SK-N-SH (cell line): ENCODE measurements at regions not wholly inside any gene's neighbourhood (a gene's known extent, or its start where the extent isn't known, plus 50 kb on each side); places are given as distances from the start of the nearest gene placed in this dataset.

ENCODE experiments used
- CTCF ChIA-PET: fragments of 300-600, 350-600 bp; formaldehyde crosslinking; extraction: SDS; loops from one replicate; lab custom pipeline; 2021; lab: Yijun Ruan, JAX
- POLR2A ChIA-PET: fragments of 350-600 bp; sonication (Branson Sonifier 250); formaldehyde crosslinking; extraction: SDS; loops from one replicate; lab custom pipeline; 2020; ENCODE audit warnings: antibody characterized with exemption, inconsistent platforms; lab: Yijun Ruan, JAX
- DNase-seq: peaks from one replicate; pipeline ENCODE4 v3.0.0; 2012
- H2AFZ ChIP-seq: fragments of 200-600 bp; sonication (generic); 2 replicates; pipeline ENCODE4 v1.8.1; 2016; ENCODE audit warnings: antibody characterized with exemption, mild to moderate bottlenecking, low read depth
- H3F3A ChIP-seq: fragments of 200-600 bp; sonication (generic); replicated peaks from 2 replicates; pipeline ENCODE3; 2016; ENCODE audit warnings: antibody characterized with exemption, mild to moderate bottlenecking; ENCODE audit not compliant: insufficient read depth
- H3K27ac ChIP-seq, 2 experiments: fragments of 200-500 bp in 1 of 2; fragments of 200-600 bp in 1 of 2; sonication (Bioruptor generic) in 1 of 2; sonication (generic), shearing (Covaris generic) in 1 of 2; 2 replicates each; pipeline versions ENCODE4 v1.5.1 to v1.6.1; 2014 to 2016; ENCODE audit warnings: low read depth in 2 of 2, inconsistent platforms in 1 of 2, low read length in 1 of 2, mild to moderate bottlenecking in 1 of 2, mixed read lengths in 1 of 2
- H3K27me3 ChIP-seq: fragments of 200-600 bp; sonication (generic), shearing (Covaris generic); 2 replicates; pipeline ENCODE4 v1.6.1; 2016; ENCODE audit warnings: mixed run types; ENCODE audit not compliant: insufficient read depth
- H3K36me3 ChIP-seq, 2 experiments: fragments of 200-500 bp in 1 of 2; fragments of 200-600 bp in 1 of 2; sonication (Bioruptor generic) in 1 of 2; sonication (generic) in 1 of 2; replicated peaks in 1 of 2; 2 replicates each; pipeline versions ENCODE3 to v1.5.1; 2014 to 2016; ENCODE audit warnings: low read length in 1 of 2, mild to moderate bottlenecking in 1 of 2; ENCODE audit not compliant: insufficient read depth in 2 of 2, control insufficient read depth in 1 of 2
- H3K4me1 ChIP-seq, 2 experiments: fragments of 200-500 bp in 1 of 2; fragments of 200-600 bp in 1 of 2; sonication (Bioruptor generic) in 1 of 2; sonication (generic), shearing (Covaris generic) in 1 of 2; 2 replicates each; pipeline versions ENCODE4 v1.5.1 to v1.6.1; 2014 to 2016; ENCODE audit warnings: low read depth in 1 of 2, low read length in 1 of 2, mixed run types in 1 of 2; ENCODE audit not compliant: insufficient read depth in 2 of 2, control insufficient read depth in 1 of 2
- H3K4me2 ChIP-seq: fragments of 200-600 bp; sonication (generic), shearing (Covaris generic); 2 replicates; pipeline ENCODE4 v1.6.1; 2017; ENCODE audit warnings: mixed run types
- H3K4me3 ChIP-seq, 2 experiments: fragments of 200-500 bp in 1 of 2; fragments of 200-600 bp in 1 of 2; sonication (Bioruptor generic) in 1 of 2; sonication (generic), shearing (Covaris generic) in 1 of 2; 2 replicates each; pipeline versions ENCODE4 v1.5.1 to v1.8.1; 2014 to 2016; ENCODE audit warnings: low read depth in 2 of 2, inconsistent platforms in 1 of 2, low read length in 1 of 2, mild to moderate bottlenecking in 1 of 2, mixed read lengths in 1 of 2, moderate library complexity in 1 of 2
- H3K79me2 ChIP-seq: fragments of 200-600 bp; sonication (generic); 2 replicates; pipeline ENCODE4 v1.8.1; 2017; ENCODE audit warnings: mild to moderate bottlenecking; ENCODE audit not compliant: insufficient read depth
- H3K9ac ChIP-seq: fragments of 200-600 bp; sonication (generic); 2 replicates; pipeline ENCODE4 v1.6.1; 2017; ENCODE audit warnings: mixed run types
- H3K9me2 ChIP-seq: fragments of 200-600 bp; sonication (generic); 2 replicates; pipeline ENCODE4 v1.6.1; 2017; ENCODE audit warnings: mixed run types
- H3K9me3 ChIP-seq: fragments of 200-600 bp; sonication (generic); 2 replicates; pipeline ENCODE4 v1.6.1; 2017; ENCODE audit warnings: mixed run types, mild to moderate bottlenecking, moderate library complexity
- H4K20me1 ChIP-seq: fragments of 200-600 bp; sonication (generic); 2 replicates; pipeline ENCODE4 v1.6.1; 2017; ENCODE audit warnings: mild to moderate bottlenecking, mixed run types; ENCODE audit not compliant: insufficient read depth
- ELF1 ChIP-seq: IDR thresholded peaks from 2 replicates; pipeline ENCODE4 v1.4.0; 2012
- EZH2phosphoT487 ChIP-seq: fragments of 200-600 bp; sonication (generic); IDR thresholded peaks from 2 replicates; pipeline ENCODE4 v1.6.1; 2017; ENCODE audit warnings: low read depth, mixed run types, mild to moderate bottlenecking, antibody characterized with exemption, moderate library complexity, borderline replicate concordance
- FOSL2 ChIP-seq: IDR thresholded peaks from 2 replicates; pipeline ENCODE4 v1.4.0; 2012; ENCODE audit warnings: low read depth, mild to moderate bottlenecking, moderate library complexity, borderline replicate concordance
- GATA2 ChIP-seq: sonication (generic); formaldehyde crosslinking; IDR thresholded peaks from 2 replicates; pipeline ENCODE4 v1.5.0; 2020; ENCODE audit warnings: mild to moderate bottlenecking, missing genetic modification reagents
- IRF3 ChIP-seq: fragments of 150-350 bp; IDR thresholded peaks from 2 replicates; pipeline ENCODE4 v1.6.1; 2016; ENCODE audit warnings: mild to moderate bottlenecking, low read depth, low read length
- MEF2A ChIP-seq: IDR thresholded peaks from 2 replicates; pipeline ENCODE4 v1.4.0; 2012; ENCODE audit warnings: low read depth, borderline replicate concordance
- NRF1 ChIP-seq: IDR thresholded peaks from 2 replicates; pipeline ENCODE4 v1.6.1; 2012; ENCODE audit warnings: low read depth, mild to moderate bottlenecking, low read length
- RCOR1 ChIP-seq: fragments of 150-350 bp; IDR thresholded peaks from 2 replicates; pipeline ENCODE4 v1.6.1; 2017; ENCODE audit warnings: antibody characterized with exemption, low read length
- RXRA ChIP-seq: IDR thresholded peaks from 2 replicates; pipeline ENCODE4 v1.4.0; 2012; ENCODE audit warnings: low read depth, mild to moderate bottlenecking, borderline replicate concordance
- TAF1 ChIP-seq: IDR thresholded peaks from 2 replicates; pipeline ENCODE4 v1.6.1; 2012; ENCODE audit warnings: low read depth, mild to moderate bottlenecking, low read length, moderate library complexity, borderline replicate concordance
- TCF12 ChIP-seq: IDR thresholded peaks from 2 replicates; pipeline ENCODE4 v1.4.0; 2012
- TEAD4 ChIP-seq: IDR thresholded peaks from 2 replicates; pipeline ENCODE4 v1.4.0; 2012; ENCODE audit warnings: mild to moderate bottlenecking, borderline replicate concordance; ENCODE audit not compliant: insufficient read depth
- WGBS: methylation state at CpG from one replicate; pipeline ENCODE4 v1.1.6; 2017; ENCODE audit warnings: low lambda C conversion rate; 5-methylcytosine and 5-hydroxymethylcytosine counted together
- TF ChIP-seq, protein P1 (sequence below): IDR thresholded peaks from 2 replicates; pipeline ENCODE4 v1.6.1; 2012; ENCODE audit warnings: mild to moderate bottlenecking, low read depth, low read length, moderate library complexity
- TF ChIP-seq, protein P2 (sequence below): IDR thresholded peaks from 2 replicates; pipeline ENCODE4 v1.4.0; 2012; ENCODE audit warnings: low read depth, borderline replicate concordance
- TF ChIP-seq, protein P3 (sequence below): fragments of 150-350 bp; IDR thresholded peaks from 2 replicates; pipeline ENCODE4 v1.6.1; 2017; ENCODE audit warnings: antibody characterized with exemption, low read length, low read depth, borderline replicate concordance
- TF ChIP-seq, protein P4 (sequence below): IDR thresholded peaks from 2 replicates; pipeline ENCODE4 v1.4.0; 2012; ENCODE audit warnings: low read depth, borderline replicate concordance

DNA sequence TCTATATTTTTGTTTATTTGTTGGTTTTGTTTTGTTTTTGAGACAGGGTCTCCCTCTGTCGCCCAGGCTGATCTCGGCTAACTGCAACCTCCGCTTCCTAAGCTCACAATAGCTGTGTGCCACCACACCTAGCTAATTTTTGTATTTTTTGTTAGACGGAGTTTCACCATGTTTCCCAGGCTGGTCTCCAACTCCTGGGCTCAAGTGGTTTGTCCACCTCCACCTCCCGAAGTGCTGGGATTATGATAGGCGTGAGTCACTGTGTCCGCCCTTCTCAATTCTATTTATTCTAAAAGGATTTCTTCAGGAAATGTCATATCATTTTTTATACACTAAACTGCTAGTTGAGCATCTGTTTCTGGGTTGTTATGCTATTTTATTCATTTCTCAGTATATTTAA, 1206.0 kb downstream of the OLFM4 start:
- Histone ChIP-seq H3K9me2 (no peaks in the 10 kb centered on the region), H3K4me1 (no peaks in the 10 kb centered on the region), H3K4me3 (no peak overlapping the region), H3K36me3 (no peaks in the 10 kb centered on the region)
- WGBS = 27% methylated on average over 7 of the region's 7 CpGs
- TF ChIP-seq, protein P1, sequence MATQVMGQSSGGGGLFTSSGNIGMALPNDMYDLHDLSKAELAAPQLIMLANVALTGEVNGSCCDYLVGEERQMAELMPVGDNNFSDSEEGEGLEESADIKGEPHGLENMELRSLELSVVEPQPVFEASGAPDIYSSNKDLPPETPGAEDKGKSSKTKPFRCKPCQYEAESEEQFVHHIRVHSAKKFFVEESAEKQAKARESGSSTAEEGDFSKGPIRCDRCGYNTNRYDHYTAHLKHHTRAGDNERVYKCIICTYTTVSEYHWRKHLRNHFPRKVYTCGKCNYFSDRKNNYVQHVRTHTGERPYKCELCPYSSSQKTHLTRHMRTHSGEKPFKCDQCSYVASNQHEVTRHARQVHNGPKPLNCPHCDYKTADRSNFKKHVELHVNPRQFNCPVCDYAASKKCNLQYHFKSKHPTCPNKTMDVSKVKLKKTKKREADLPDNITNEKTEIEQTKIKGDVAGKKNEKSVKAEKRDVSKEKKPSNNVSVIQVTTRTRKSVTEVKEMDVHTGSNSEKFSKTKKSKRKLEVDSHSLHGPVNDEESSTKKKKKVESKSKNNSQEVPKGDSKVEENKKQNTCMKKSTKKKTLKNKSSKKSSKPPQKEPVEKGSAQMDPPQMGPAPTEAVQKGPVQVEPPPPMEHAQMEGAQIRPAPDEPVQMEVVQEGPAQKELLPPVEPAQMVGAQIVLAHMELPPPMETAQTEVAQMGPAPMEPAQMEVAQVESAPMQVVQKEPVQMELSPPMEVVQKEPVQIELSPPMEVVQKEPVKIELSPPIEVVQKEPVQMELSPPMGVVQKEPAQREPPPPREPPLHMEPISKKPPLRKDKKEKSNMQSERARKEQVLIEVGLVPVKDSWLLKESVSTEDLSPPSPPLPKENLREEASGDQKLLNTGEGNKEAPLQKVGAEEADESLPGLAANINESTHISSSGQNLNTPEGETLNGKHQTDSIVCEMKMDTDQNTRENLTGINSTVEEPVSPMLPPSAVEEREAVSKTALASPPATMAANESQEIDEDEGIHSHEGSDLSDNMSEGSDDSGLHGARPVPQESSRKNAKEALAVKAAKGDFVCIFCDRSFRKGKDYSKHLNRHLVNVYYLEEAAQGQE = no peak
- no peak for TF ChIP-seq NRF1
- no peak for TF ChIP-seq TCF12
- TF ChIP-seq TEAD4 = no peak
- TF ChIP-seq ELF1 = no peak
- TF ChIP-seq MEF2A = no peak
- TF ChIP-seq RCOR1 = no peak
- TF ChIP-seq, protein P2, sequence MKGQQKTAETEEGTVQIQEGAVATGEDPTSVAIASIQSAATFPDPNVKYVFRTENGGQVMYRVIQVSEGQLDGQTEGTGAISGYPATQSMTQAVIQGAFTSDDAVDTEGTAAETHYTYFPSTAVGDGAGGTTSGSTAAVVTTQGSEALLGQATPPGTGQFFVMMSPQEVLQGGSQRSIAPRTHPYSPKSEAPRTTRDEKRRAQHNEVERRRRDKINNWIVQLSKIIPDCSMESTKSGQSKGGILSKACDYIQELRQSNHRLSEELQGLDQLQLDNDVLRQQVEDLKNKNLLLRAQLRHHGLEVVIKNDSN = no peak
- TF ChIP-seq EZH2phosphoT487 = no peak
- no peak for TF ChIP-seq GATA2 (CRISPR knock-in tag)
- TF ChIP-seq, protein P3, sequence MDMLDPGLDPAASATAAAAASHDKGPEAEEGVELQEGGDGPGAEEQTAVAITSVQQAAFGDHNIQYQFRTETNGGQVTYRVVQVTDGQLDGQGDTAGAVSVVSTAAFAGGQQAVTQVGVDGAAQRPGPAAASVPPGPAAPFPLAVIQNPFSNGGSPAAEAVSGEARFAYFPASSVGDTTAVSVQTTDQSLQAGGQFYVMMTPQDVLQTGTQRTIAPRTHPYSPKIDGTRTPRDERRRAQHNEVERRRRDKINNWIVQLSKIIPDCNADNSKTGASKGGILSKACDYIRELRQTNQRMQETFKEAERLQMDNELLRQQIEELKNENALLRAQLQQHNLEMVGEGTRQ = no peak
- TF ChIP-seq, protein P4, sequence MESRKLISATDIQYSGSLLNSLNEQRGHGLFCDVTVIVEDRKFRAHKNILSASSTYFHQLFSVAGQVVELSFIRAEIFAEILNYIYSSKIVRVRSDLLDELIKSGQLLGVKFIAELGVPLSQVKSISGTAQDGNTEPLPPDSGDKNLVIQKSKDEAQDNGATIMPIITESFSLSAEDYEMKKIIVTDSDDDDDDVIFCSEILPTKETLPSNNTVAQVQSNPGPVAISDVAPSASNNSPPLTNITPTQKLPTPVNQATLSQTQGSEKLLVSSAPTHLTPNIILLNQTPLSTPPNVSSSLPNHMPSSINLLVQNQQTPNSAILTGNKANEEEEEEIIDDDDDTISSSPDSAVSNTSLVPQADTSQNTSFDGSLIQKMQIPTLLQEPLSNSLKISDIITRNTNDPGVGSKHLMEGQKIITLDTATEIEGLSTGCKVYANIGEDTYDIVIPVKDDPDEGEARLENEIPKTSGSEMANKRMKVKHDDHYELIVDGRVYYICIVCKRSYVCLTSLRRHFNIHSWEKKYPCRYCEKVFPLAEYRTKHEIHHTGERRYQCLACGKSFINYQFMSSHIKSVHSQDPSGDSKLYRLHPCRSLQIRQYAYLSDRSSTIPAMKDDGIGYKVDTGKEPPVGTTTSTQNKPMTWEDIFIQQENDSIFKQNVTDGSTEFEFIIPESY = no peak
- TF ChIP-seq IRF3 = no peak
- no peak for TF ChIP-seq TAF1
- no peak for TF ChIP-seq RXRA
- no peak for TF ChIP-seq FOSL2
- TF ChIP-seq, all 33 proteins: peak for 0
- H4K20me1 ChIP-seq = no peaks in the 10 kb centered on the region
- peaks cover 8% of the 10 kb centered on the region; the same call in 1 of the 2 replicates for H3K9me3 ChIP-seq
- no peak overlapping the region for H3K4me2 ChIP-seq
- ChIA-PET POLR2A (no interaction called here), CTCF (interaction anchor here (0.8 kb wide), 1 partner anchor 452 kb away, joined by 3 read pairs; no protein-coding TSS in a partner anchor)
- no peak overlapping the region for H2AFZ ChIP-seq
- no peaks in the 10 kb centered on the region for H3K79me2 ChIP-seq
- DNase-seq = no peak
- H3F3A ChIP-seq = no peaks in the 10 kb centered on the region
- no peak overlapping the region for H3K9ac ChIP-seq
- H3K27ac ChIP-seq = no peak overlapping the region
- H3K27me3 ChIP-seq = no peaks in the 10 kb centered on the region
